Femur (tissue), 1 donor: ENCODE measurements at regions not wholly inside any gene's neighbourhood (a gene's known extent, or its start where the extent isn't known, plus 50 kb on each side); places are given as distances from the start of the nearest gene placed in this dataset.

Source experiments
- DNase-seq: peaks from one replicate; pipeline ENCODE4 v3.0.0-alpha.2; 2017

GRCh38 chr9:7935681-7936080 lies 136.1 kb upstream of the DMAC1 start:
- DNase-seq: no peak

GRCh38 chr9:7932767-7933166 lies 133.2 kb upstream of the DMAC1 start:
- DNase-seq: no peak

DNA sequence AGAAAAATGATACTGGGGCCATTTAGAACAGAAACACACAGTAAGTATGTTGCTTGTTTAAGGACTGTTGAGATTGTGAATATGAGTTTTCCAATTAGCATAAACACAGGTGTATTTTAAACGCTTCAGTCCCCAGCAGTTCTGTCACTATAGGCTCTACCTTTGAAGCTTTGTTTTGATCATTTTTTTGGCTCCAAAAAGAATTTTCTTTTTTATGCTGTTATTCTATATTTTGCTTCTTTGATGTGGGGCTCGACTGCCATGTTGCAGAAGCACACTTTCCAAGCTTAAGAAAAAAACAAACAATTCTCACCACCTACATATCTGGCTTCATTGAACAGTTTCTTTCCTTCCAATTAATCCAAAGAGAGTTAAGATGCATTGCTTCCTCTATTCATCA lies 131.0 kb upstream of the DMAC1 start:
- no peak for DNase-seq

DNA sequence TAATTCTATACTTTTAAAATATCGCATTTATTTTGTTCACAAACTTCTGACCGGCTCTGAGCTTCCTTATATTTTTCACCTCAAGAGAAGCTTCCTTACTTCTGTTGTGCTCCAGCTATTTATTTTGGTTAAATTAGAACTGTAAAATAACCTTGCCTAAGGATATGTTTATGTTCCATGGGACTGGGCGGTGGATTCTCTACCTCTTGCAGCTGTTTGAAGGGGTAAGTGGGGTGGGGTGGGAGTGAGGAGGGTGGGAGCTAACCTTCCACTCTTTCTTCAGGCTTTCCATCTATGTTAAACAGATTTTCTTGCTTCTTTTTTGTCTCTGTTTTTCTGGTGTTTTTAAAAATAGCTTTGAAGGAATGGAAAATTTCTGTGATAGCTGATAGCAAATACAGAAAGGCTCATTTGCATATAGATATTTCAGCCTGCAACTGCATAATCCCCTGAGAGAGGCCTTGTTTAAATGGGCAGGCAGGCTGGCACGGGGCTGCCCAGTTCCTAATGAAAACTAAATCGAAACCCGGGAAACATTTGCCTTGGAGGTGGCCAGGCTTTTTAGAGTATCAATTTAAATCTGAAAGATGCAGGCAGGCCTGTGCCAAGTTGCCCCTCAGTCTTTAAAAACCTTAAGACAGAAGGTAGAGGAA lies 122.1 kb upstream of the DMAC1 start:
- no peak for DNase-seq

GRCh38 chr9:7912037-7912535 lies 112.5 kb upstream of the DMAC1 start:
- no peak for DNase-seq

GRCh38 chr9:7910426-7911020 lies 110.9 kb upstream of the DMAC1 start:
- DNase-seq: peak; percentile 78

- DNase-seq: peak; percentile 37
Observed at GRCh38 chr9:7909537-7909936, 110.0 kb upstream of the DMAC1 start.

DNA sequence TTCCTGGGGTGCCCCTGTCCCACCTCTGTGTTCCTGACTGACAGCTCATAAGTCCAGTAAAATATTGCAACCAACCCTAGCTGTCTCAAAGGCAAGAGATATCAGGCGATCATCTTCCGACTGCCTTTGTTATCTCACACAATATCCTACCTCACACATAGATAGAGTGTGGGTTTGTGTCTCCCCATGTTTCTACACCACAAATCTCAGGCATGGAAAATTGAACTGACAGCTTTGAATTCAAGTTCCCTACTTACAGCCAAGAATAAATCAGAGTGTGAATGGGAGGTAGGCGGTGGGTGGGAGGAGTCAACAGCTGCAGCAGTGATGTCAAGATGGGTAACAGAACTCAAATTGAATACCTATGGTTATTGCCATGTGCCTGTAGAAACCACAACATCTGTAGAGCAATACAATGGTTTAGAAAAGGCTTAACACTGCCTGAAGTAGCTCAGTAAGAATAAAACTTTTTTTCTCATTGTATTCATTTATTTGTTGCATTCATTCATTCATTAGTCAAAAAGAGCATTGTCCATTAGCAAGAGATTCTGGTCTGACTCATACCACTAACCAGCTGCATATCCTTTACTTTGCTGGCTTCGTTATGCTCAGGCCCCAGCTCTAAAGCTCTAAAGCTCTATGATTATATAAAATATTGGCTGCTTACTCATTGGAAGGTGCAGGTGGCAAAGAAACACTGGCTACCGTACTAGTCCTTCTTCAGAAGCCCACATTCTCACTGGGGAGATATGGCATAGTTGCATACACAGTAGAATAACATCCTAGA lies 108.2 kb upstream of the DMAC1 start:
- DNase-seq: no peak

- DNase-seq: peak; percentile 23
Observed at GRCh38 chr9:7906783-7907550, 107.4 kb upstream of the DMAC1 start.

DNA sequence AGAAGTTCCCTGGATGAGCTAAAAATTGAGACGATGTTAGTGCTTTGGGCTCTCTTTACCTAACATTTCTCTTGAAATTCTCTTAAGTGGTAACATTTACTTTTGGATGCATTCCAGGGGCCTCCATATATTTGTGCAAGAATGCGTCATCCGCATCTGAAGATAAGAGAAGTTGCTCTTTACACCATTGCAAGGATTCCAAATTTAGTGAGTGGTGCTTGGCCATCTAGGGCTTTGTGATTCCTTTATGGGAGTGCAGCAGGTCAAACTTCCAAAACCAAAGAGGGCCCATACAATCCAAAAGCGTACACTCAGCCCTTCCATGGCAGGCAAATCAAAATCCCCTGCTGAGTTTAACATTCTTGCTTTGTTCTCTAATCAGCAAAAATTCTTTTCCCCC lies 102.0 kb upstream of the DMAC1 start:
- no peak for DNase-seq

DNA sequence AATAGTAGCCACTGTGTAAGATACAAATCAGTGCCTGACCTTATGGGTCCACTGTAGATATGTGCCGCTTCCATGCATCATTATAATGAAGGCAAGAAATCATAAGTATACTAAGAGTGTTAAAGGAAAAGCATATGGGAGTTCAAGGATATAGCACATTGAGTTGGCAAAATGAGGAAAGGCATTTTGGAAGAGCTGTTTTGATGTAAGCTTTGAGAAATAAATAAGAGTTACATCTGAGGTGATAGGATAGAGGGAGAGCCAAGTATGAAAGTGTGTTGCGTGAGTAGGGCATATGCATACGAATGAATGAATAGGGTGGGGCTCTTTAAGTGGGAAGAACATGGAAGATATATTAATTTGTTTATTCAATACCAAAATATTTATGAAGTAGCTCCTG lies 101.0 kb upstream of the DMAC1 start:
- DNase-seq: no peak

DNA sequence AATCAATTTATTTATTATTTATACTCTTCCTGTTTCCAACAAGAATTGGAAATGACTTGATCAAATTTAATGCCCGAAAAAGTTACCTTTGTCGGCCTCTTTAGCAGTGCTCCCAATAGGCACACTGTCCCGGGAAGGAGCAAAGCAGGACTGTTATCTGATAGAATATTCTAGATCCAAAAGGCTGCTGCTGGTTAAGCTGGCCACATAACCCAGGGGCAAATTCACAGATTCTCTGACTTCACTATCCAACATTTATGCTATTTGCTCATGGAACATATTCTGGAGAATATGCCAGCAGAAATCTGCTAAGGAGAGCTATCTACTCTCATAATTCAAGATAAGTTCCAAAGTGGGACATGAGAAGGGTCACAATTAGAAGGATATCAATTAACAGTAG lies 100.2 kb upstream of the DMAC1 start:
- no peak for DNase-seq

DNA sequence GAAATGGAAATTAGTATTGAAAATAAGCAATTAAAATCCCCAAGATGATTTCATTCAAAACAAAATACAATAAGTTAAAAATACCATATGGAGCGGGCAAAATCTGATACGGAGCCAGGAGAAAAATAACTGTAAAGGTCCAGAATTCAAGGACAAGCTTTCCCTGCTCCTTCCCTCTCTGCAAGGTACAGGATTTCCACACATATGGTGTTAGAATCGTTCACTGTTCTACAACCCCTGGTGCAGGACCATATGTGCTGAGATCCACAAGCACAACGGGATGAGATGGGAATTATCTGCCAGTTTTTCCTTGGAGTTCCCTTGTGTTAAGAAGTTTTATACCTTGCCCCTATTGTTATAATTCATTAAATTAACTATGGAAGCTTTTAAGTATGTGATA lies 94.7 kb upstream of the DMAC1 start:
- no peak for DNase-seq

DNA sequence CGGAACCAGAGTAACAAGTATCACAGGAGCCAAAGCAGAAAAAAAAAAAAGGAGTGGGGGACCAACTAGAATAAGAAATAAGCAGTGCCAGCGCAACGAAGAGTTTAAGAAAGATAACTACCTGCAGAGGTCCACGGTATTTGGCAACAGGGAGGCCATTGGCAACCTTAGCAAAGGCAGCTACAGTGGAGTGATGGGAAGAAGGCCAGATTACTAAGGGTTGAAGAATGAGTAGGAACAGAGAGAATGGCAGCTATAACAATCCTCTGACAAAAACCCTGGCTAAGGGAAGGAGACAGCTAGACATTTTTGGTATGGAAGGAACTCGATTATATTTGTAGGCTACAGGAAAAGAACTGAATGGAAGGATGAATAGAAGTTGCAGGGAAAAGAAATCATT lies 93.4 kb upstream of the DMAC1 start:
- DNase-seq: no peak

GRCh38 chr9:7879551-7880245 lies 80.1 kb upstream of the DMAC1 start:
- peak; percentile 58 for DNase-seq

DNA sequence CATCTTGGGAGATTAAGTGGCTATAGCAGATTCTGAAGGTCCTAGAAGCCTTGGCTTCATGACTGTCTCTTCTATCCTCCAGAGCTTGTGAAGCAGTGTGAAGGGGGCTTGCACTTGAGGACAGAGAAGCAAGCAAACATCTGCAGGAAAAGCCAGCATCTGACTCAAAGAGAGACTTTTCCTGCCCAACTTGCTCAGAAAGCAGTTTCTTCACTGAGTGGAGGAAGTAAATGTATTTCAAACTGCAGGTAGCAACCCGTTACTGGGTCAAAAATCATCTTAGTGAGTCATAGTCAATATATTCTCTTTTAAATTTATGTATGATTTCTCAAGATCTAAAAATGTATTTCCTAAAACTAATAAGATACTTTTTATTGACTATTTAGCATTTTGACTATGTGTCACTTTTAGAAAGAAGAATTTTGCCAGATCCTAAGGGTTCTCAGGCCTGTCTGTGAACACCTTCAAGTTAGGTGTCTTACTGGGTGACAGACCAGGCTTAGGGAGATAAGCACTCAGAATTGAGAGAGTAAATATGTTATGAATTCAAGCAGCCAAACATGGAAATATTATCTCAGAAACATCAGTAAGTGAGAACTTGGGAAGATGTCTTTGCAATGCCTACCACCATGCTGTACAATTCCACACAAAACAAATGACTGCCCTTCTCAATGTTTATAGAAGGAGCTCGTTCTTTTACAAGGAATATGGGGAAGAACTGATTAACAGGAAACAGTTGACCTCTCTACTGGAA lies 72.6 kb upstream of the DMAC1 start:
- DNase-seq: no peak

- DNase-seq: no peak
Observed at GRCh38 chr9:7869340-7869739, 69.8 kb upstream of the DMAC1 start.

DNA sequence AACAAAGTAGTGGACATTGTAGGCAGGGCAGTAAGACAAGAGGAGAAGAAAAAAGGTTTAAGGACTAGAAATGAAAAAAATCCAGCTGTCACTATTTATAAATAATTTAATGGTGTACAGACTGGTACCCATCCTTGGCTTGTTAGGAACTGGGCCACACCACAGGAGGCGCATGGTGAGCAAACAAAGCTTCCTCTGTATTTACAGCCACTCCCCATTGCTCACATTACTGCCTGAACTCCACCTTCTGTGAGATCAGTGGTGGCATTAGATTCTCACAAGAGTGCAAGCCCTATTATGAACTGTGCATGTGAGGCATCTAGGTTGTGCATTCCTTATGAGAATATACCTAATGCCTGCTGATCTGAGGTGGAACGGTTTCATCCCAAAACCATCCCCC lies 62.6 kb upstream of the DMAC1 start:
- no peak for DNase-seq

GRCh38 chr9:7861086-7861485 lies 61.5 kb upstream of the DMAC1 start:
- no peak for DNase-seq

- DNase-seq: no peak
Observed at GRCh38 chr9:7860335-7860709, 60.7 kb upstream of the DMAC1 start.

GRCh38 chr9:7859701-7860334 lies 60.2 kb upstream of the DMAC1 start:
- DNase-seq: no peak
